DOHH2 (cell line): ENCODE measurements at regions not wholly inside any gene's neighbourhood (a gene's known extent, or its start where the extent isn't known, plus 50 kb on each side); places are given as distances from the start of the nearest gene placed in this dataset.

ENCODE experiments used
- H3F3A ChIP-seq: fragments of 200-600 bp; sonication (generic), shearing (Covaris generic); 2 replicates; pipeline ENCODE4 v1.6.0; 2016; ENCODE audit warnings: antibody characterized with exemption, mild to moderate bottlenecking; ENCODE audit not compliant: control insufficient read depth, insufficient read depth
- H3K27ac ChIP-seq: fragments of 200-600 bp; sonication (generic); 2 replicates; pipeline ENCODE4 v1.5.1; 2014; ENCODE audit warnings: low read depth, mild to moderate bottlenecking, low read length, moderate library complexity
- H3K27me3 ChIP-seq: fragments of 200-600 bp; sonication (generic); 2 replicates; pipeline ENCODE4 v1.6.1; 2014; ENCODE audit warnings: mild to moderate bottlenecking, low read length, mixed read lengths; ENCODE audit not compliant: control insufficient read depth
- H3K36me3 ChIP-seq: fragments of 200-600 bp; sonication (generic); 2 replicates; pipeline ENCODE4 v1.6.1; 2014; ENCODE audit warnings: mild to moderate bottlenecking, low read length, moderate library complexity, mixed read lengths; ENCODE audit not compliant: control insufficient read depth
- H3K4me1 ChIP-seq: fragments of 200-600 bp; sonication (generic); 2 replicates; pipeline ENCODE4 v1.6.1; 2014; ENCODE audit warnings: mild to moderate bottlenecking, low read length, mixed read lengths; ENCODE audit not compliant: control insufficient read depth
- H3K4me2 ChIP-seq: fragments of 200-600 bp; sonication (generic); 2 replicates; pipeline ENCODE4 v1.6.0; 2014; ENCODE audit warnings: mild to moderate bottlenecking, low read length, moderate library complexity
- H3K4me3 ChIP-seq: fragments of 200-600 bp; sonication (generic); 2 replicates; pipeline ENCODE4 v1.5.1; 2014; ENCODE audit warnings: mild to moderate bottlenecking, low read length, mixed read lengths
- H3K79me2 ChIP-seq: fragments of 200-600 bp; sonication (generic); 2 replicates; pipeline ENCODE4 v1.6.1; 2014; ENCODE audit warnings: mild to moderate bottlenecking, low read length, mixed read lengths; ENCODE audit not compliant: control insufficient read depth
- H3K9me2 ChIP-seq: fragments of 200-600 bp; sonication (generic); replicated peaks from 2 replicates; pipeline ENCODE4 v1.6.1; 2014; ENCODE audit warnings: mild to moderate bottlenecking, low read length, mixed read lengths; ENCODE audit not compliant: control insufficient read depth
- H3K9me3 ChIP-seq: fragments of 200-600 bp; sonication (generic); 2 replicates; pipeline ENCODE4 v1.6.1; 2014; ENCODE audit warnings: antibody characterized with exemption, low read length, mixed read lengths; ENCODE audit not compliant: control insufficient read depth, insufficient read depth
- H4K20me1 ChIP-seq: fragments of 200-600 bp; sonication (generic); 2 replicates; pipeline ENCODE4 v1.6.0; 2014; ENCODE audit warnings: low read depth, mild to moderate bottlenecking, antibody characterized with exemption, low read length, moderate library complexity; ENCODE audit not compliant: control insufficient read depth, insufficient read depth
- EZH2phosphoT487 ChIP-seq: fragments of 200-600 bp; sonication (generic); IDR thresholded peaks from 2 replicates; pipeline ENCODE4 v1.6.1; 2017; ENCODE audit warnings: borderline replicate concordance, mild to moderate bottlenecking, antibody characterized with exemption, low read length, moderate library complexity, mixed read lengths
- TF ChIP-seq, protein P1 (sequence below): fragments of 200-600 bp; sonication (generic); IDR thresholded peaks from one replicate; pipeline ENCODE4 v1.5.1; 2014; ENCODE audit warnings: antibody characterized with exemption, mild to moderate bottlenecking, low read depth, low read length; ENCODE audit not compliant: poor library complexity, severe bottlenecking

DNA sequence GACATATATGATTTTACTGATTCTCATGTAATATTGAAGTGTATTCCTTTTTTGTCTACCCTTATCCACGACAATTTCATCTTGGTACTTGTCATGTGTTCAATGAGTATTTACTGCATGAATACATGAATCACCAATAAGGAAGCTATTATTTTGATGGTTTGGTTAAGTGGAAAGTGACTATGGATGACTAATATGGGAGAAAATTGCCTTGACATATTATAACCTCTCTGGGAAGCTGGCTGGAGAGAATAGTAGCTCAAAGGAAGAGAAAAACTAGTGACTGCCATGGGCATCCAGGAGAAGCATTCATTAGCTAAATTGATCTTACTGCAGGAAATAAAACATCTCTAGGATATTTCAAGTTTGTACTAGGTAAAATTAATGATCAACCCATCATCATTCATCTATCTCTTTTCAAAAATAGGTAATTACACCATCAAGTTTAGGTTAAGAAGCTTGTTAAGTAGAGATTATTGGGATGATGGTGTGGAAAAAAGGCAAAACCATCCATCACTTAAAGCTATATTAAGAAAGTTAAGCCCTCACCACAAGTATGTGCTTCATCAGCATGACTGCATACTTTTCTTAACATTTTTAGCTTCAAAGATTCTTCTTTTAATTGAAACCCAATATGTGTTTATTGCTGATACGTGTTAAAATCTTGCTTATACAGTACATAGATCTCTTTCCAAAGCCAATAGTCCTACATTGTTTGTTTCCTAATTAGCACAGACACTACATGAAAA lies 455.2 kb upstream of the ARPP21 start:
- H3K79me2 ChIP-seq: no peaks in the 10 kb centered on the region
- no peak overlapping the region for H3K4me3 ChIP-seq
- no peaks in the 10 kb centered on the region for H3K36me3 ChIP-seq
- H3K4me1 ChIP-seq: no peaks in the 10 kb centered on the region
- no peaks in the 10 kb centered on the region for H3F3A ChIP-seq
- H3K9me3 ChIP-seq: peaks cover 12% of the 10 kb centered on the region; the same call in 1 of the 2 replicates
- no peaks in the 10 kb centered on the region for H3K9me2 ChIP-seq
- H3K27ac ChIP-seq: no peak overlapping the region
- H3K4me2 ChIP-seq: no peak overlapping the region
- no peaks in the 10 kb centered on the region for H4K20me1 ChIP-seq
- no peaks in the 10 kb centered on the region for H3K27me3 ChIP-seq
- TF ChIP-seq EZH2phosphoT487: no peak
- TF ChIP-seq, protein P1, sequence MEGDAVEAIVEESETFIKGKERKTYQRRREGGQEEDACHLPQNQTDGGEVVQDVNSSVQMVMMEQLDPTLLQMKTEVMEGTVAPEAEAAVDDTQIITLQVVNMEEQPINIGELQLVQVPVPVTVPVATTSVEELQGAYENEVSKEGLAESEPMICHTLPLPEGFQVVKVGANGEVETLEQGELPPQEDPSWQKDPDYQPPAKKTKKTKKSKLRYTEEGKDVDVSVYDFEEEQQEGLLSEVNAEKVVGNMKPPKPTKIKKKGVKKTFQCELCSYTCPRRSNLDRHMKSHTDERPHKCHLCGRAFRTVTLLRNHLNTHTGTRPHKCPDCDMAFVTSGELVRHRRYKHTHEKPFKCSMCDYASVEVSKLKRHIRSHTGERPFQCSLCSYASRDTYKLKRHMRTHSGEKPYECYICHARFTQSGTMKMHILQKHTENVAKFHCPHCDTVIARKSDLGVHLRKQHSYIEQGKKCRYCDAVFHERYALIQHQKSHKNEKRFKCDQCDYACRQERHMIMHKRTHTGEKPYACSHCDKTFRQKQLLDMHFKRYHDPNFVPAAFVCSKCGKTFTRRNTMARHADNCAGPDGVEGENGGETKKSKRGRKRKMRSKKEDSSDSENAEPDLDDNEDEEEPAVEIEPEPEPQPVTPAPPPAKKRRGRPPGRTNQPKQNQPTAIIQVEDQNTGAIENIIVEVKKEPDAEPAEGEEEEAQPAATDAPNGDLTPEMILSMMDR: no peak

DNA sequence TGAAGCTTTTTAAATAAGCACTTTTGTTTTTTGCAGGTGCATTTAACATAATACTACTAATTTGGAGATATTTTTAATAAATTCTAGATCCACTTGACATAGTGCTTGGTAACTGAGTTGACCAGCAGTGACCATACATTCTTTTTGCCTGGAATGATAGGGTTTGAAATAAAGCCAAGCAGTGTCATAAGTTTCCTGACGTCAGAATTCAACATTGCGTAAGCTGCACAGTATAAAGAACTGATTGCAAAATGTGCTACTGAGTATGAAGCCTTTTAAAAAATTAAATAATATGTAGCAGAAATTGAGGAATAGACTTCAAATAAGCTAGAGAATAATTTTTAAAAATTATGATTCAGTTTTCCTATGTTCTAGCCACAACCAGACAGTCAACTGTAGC lies 454.6 kb upstream of the ARPP21 start:
- Histone ChIP-seq H3F3A (no peaks in the 10 kb centered on the region), H3K4me1 (no peaks in the 10 kb centered on the region), H4K20me1 (no peaks in the 10 kb centered on the region), H3K4me3 (no peak overlapping the region), H3K27me3 (no peaks in the 10 kb centered on the region), H3K79me2 (no peaks in the 10 kb centered on the region), H3K9me2 (no peaks in the 10 kb centered on the region), H3K27ac (no peak overlapping the region), H3K4me2 (no peak overlapping the region), H3K36me3 (no peaks in the 10 kb centered on the region), H3K9me3 (peaks cover 12% of the 10 kb centered on the region; the same call in 1 of the 2 replicates)
- no peak for TF ChIP-seq EZH2phosphoT487
- TF ChIP-seq, protein P1: no peak

DNA sequence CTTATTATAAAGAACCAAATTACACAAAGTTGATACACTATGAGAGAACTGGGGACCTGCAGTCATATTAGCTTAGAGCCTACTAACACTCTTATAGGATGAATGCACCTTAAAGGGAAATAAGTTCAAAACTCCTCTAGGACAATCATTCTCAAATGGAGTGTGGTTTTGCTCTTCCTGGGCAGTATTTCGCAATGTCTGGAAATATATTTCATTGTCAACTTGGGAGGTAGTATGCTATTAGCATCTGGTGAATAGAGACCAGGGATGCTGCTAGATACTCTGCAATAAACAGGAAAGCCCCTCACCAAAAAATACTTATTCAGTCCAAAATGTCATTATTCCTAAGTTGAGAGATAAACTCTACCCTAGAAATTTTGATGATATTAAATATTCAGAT lies 451.4 kb upstream of the ARPP21 start:
- Histone ChIP-seq H4K20me1 (no peaks in the 10 kb centered on the region), H3F3A (no peaks in the 10 kb centered on the region), H3K4me1 (no peaks in the 10 kb centered on the region), H3K4me2 (no peak overlapping the region), H3K9me3 (no peaks in the 10 kb centered on the region), H3K27me3 (no peaks in the 10 kb centered on the region), H3K36me3 (no peaks in the 10 kb centered on the region), H3K27ac (no peak overlapping the region), H3K9me2 (no peaks in the 10 kb centered on the region), H3K4me3 (no peak overlapping the region), H3K79me2 (no peaks in the 10 kb centered on the region)
- TF ChIP-seq EZH2phosphoT487: no peak
- TF ChIP-seq, protein P1: no peak
